Neural crest cell (in vitro differentiated cells): ENCODE measurements at regions not wholly inside any gene's neighbourhood (a gene's known extent, or its start where the extent isn't known, plus 50 kb on each side); places are given as distances from the start of the nearest gene placed in this dataset.

Experiments used
- DNase-seq: peaks from one replicate; pipeline ENCODE4 v3.0.0; 2021; ENCODE audit warnings: low read depth, mixed read lengths, low spot score
- H3K27ac Mint-ChIP-seq: one replicate; pipeline ENCODE4 v1.8.0; 2021; ENCODE audit warnings: mild to moderate bottlenecking, mixed read lengths; ENCODE audit not compliant: unreplicated experiment
- H3K27me3 Mint-ChIP-seq: 2 replicates; pipeline ENCODE4 v1.8.0; 2021; ENCODE audit warnings: low read depth, mild to moderate bottlenecking, mixed read lengths
- H3K36me3 Mint-ChIP-seq: 2 replicates; pipeline ENCODE4 v1.8.0; 2021; ENCODE audit warnings: low read depth, mild to moderate bottlenecking, mixed read lengths
- H3K4me1 Mint-ChIP-seq: 2 replicates; pipeline ENCODE4 v1.8.0; 2021; ENCODE audit warnings: mixed read lengths
- H3K4me3 Mint-ChIP-seq: one replicate; pipeline ENCODE4 v1.8.0; 2021; ENCODE audit warnings: mild to moderate bottlenecking, mixed read lengths
- H3K9me3 Mint-ChIP-seq: 2 replicates; pipeline ENCODE4 v1.8.0; 2021; ENCODE audit warnings: mixed read lengths
- TF ChIP-seq, protein P1 (sequence below): fragments of 200-600 bp; sonication (generic); conservative IDR thresholded peaks from 2 replicates; pipeline ENCODE4 v1.5.0; 2021; ENCODE audit warnings: antibody characterized with exemption, mild to moderate bottlenecking

DNA sequence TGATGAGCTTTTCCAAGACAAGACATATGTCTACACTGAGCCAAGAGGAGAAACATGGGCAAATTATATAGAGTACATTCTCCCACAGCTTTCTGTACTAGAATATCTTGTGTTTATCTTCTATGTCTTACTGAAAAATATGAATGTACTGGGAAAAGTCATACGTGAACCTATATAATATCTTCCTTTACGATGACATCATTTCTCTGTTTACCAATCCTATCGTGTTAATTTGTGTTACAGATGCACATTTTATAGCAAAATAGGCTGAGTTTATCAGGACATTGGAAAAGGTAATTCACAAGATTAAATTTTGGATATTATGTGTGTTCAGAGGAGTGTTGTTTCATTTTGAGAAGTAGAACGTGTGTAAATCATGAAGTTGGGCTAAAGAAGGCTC, 452.5 kb upstream of the THRB start:
- no peaks in the 10 kb centered on the region for H3K27me3 Mint-ChIP-seq
- H3K4me1 Mint-ChIP-seq: no peaks in the 10 kb centered on the region
- H3K9me3 Mint-ChIP-seq: peaks cover 4% of the 10 kb centered on the region
- no peak overlapping the region for H3K4me3 Mint-ChIP-seq
- no peaks in the 10 kb centered on the region for H3K36me3 Mint-ChIP-seq
- no peak overlapping the region for H3K27ac Mint-ChIP-seq
- DNase-seq: no peak
- TF ChIP-seq, protein P1, sequence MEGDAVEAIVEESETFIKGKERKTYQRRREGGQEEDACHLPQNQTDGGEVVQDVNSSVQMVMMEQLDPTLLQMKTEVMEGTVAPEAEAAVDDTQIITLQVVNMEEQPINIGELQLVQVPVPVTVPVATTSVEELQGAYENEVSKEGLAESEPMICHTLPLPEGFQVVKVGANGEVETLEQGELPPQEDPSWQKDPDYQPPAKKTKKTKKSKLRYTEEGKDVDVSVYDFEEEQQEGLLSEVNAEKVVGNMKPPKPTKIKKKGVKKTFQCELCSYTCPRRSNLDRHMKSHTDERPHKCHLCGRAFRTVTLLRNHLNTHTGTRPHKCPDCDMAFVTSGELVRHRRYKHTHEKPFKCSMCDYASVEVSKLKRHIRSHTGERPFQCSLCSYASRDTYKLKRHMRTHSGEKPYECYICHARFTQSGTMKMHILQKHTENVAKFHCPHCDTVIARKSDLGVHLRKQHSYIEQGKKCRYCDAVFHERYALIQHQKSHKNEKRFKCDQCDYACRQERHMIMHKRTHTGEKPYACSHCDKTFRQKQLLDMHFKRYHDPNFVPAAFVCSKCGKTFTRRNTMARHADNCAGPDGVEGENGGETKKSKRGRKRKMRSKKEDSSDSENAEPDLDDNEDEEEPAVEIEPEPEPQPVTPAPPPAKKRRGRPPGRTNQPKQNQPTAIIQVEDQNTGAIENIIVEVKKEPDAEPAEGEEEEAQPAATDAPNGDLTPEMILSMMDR: no peak

- peaks cover 21% of the 10 kb centered on the region for H3K4me1 Mint-ChIP-seq
- no peak for DNase-seq
- no peak overlapping the region for H3K4me3 Mint-ChIP-seq
- no peaks in the 10 kb centered on the region for H3K27me3 Mint-ChIP-seq
- peaks cover 3% of the 10 kb centered on the region for H3K36me3 Mint-ChIP-seq
- H3K27ac Mint-ChIP-seq: peak overlapping the region; percentile 22
- TF ChIP-seq, protein P1: no peak
- peaks cover 7% of the 10 kb centered on the region for H3K9me3 Mint-ChIP-seq
Measured at GRCh38 chr3:24951180-24951579, 456.5 kb upstream of the THRB start.

GRCh38 chr3:24952388-24952787, 457.7 kb upstream of the THRB start:
- Mint-ChIP-seq H3K27me3 (no peaks in the 10 kb centered on the region), H3K9me3 (peaks cover 4% of the 10 kb centered on the region), H3K36me3 (peaks cover 3% of the 10 kb centered on the region), H3K4me1 (peaks cover 21% of the 10 kb centered on the region), H3K27ac (no peak overlapping the region), H3K4me3 (no peak overlapping the region)
- TF ChIP-seq, protein P1: no peak
- no peak for DNase-seq

- no peak for DNase-seq
- Mint-ChIP-seq H3K4me1 (peaks cover 21% of the 10 kb centered on the region), H3K36me3 (peaks cover 3% of the 10 kb centered on the region), H3K27me3 (no peaks in the 10 kb centered on the region), H3K4me3 (no peak overlapping the region), H3K9me3 (peaks cover 4% of the 10 kb centered on the region), H3K27ac (no peak overlapping the region)
- TF ChIP-seq, protein P1: no peak
Measured at GRCh38 chr3:24953060-24953771, 458.6 kb upstream of the THRB start.

DNA sequence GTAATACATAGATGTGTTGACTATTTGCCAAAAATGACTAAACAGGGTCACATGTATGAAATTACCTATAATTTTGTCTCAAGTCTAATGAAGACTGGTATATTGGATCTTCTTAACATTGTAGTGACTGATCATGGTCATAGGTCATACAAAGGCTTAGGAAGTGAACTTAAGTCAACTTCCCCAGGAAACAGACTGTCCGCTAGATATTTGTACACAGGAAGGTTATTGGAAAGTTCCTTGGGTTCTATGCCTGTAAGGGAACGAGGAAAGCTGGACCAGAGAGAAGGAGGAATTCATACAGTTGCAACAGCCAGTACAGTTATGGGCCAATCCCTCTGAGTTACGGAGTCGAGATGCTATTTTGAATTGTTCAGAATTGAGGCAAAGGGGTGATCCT, 462.0 kb upstream of the THRB start:
- Mint-ChIP-seq H3K9me3 (peaks cover 11% of the 10 kb centered on the region), H3K27me3 (no peaks in the 10 kb centered on the region), H3K4me1 (peaks cover 21% of the 10 kb centered on the region), H3K27ac (no peak overlapping the region), H3K4me3 (no peak overlapping the region), H3K36me3 (peaks cover 3% of the 10 kb centered on the region)
- TF ChIP-seq, protein P1: no peak
- DNase-seq: no peak
